ENCODE measurements at regions not wholly inside any gene's neighbourhood (a gene's known extent, or its start where the extent isn't known, plus 50 kb on each side); places are given as distances from the start of the nearest gene placed in this dataset.

DNA sequence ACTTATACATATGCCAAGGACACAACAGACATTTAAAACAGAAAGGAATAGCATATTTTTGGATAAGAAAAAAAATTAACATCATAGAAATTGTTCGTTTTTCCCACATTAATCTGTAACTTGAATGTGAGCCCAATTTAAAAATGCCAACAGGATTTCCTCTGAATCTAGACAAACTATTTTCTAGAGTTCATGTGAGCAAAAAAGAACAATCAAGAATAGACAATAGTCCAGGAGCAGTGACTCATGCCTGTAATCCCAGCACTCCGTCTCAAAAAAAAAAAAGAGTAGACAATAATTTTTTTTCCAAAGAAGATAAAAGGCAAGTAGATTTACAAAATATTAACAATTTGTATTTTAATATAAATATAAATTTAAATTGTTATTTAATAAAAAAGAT, 73.7 kb upstream of the DUSP21 start:
- TF ChIP-seq SUZ12 (IDR thresholded peaks at IDR 0.05): no peak
- TF ChIP-seq TARDBP (IDR thresholded peaks at IDR 0.05): no peak
- no peak for TF ChIP-seq BHLHE40 (IDR thresholded peaks at IDR 0.05; ENCODE audit: borderline replicate concordance)
- no peak for TF ChIP-seq ELF4 (IDR thresholded peaks at IDR 0.05)
- no peak for TF ChIP-seq ARNT (IDR thresholded peaks at IDR 0.05)
- TF ChIP-seq FOXM1 (IDR thresholded peaks at IDR 0.05; ENCODE audit: borderline replicate concordance): no peak
- TF ChIP-seq FOXK2 (IDR thresholded peaks at IDR 0.05): no peak
- TF ChIP-seq NFRKB (IDR thresholded peaks at IDR 0.05): no peak
- no peak for TF ChIP-seq SP1 (IDR thresholded peaks at IDR 0.05)
- no peak for TF ChIP-seq HDGF (IDR thresholded peaks at IDR 0.05; ENCODE audit: borderline replicate concordance)
- no peak for TF ChIP-seq LEF1 (IDR thresholded peaks at IDR 0.05; ENCODE audit: borderline replicate concordance)

All from HEK293T (cell line).